NCI-H2227 (cell line): ENCODE measurements at regions not wholly inside any gene's neighbourhood (a gene's known extent, or its start where the extent isn't known, plus 50 kb on each side); places are given as distances from the start of the nearest gene placed in this dataset.
"Not testable (repeated sequence)": the region's sequence is repeated elsewhere in the genome, so short reads cannot be mapped to it uniquely, and the experiment has no call there.

Experiments
- DNase-seq: peaks from one replicate; lab custom pipeline; 2025; ENCODE audit not compliant: unreplicated experiment; lab: John Stamatoyannopoulos, UW

DNA sequence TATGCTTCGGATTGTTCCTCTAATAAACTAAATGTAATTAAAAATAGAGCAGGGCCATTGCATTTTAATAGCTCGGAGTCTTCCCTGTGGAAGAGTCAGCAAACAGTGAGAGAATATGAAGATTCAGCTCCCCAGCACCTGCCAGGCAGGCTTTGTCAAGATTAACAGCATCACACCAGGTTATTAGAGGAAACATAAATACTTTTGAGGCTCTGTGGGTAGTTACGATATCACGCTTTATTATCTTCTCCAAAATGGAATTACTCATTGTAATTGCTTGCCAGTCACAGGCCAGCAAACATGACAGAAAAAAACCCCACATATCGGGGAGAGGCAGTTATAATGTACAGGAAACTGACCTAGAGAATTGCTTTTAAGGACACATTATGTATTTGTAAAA lies 303.9 kb downstream of the CPS1 start:
- peak; percentile 50 for DNase-seq

DNA sequence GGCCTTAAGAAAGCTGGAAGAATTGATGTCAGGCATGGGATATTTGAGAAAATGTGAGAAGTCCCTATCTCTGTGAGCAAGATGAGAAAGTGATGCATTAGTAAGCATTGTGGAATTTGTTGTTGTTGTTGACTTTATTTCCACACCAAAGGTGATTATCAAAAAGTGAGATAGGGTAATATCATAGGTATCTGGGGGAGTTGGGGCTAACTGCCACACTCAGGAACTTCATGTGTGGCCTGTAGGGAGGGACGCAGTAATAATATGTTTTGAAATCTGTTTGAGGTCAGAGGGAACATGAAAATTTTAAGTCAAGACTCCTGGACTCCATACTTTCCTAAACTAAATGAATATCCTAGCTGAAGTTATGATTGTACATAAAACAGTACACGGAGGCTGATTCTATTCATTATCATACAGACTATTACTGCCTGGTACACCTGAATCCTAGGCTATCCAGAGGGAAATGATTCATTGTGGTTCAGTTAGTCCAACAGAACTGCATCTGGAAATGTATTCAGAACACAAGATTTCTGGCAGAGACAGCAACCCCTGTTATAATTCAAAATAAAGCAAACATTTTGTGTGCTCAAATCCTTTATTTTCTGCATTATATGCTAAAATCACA lies 304.8 kb downstream of the CPS1 start:
- DNase-seq, result no peak

DNA sequence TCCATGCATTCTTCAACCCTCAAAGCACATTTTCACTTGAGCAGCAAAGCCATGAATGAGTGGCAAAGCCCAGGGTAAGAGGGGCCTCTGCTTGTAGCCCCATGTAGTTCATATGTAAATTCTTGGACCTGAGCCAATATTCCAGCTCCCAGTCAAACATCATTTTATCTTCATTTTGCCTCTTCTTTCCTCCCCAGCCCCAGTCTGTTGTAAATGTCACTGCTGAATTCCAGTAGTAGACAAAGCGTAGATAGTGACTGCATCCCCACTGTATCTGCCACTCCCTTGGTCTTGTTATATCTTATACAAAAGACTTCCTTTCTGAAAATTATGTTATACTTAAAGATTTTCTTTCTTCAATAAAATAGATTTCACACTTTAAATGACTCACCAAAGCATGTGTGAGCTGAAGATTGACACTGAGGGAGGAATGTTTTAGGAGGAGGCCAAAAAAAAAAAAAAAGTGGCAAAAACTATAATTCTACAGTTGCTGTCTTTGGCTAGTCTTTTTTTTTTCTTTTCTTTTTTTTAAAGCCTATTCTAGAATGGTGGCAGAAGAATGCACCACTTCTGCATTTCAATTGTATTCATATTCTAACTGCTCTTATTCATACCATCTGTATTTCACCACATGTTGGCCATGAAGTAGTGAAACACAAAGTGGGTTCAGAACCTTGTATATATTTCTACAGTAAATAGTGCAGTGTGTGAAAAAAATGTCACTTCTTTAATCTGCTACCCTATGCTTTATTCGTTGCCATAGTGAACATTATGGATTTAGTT lies 306.1 kb downstream of the CPS1 start:
- peak; percentile 31 for DNase-seq

DNA sequence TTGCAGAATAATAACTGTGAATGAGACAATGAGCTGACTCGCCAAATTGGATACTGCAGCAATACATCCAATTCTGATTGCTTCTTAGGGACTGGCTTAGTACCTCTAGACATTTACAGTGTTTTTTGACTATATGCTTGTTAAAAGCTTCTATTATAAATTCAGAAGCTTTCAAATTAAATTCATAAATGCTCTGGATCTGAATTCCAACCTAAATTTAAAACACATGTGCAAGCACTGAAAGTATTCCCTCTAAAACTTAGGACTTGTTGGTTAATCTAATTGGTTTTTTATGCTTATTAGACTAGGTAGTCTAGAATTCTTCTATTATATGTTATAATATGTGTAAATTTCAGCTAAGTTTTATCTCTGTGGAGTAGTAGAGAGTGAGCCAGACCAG lies 306.9 kb downstream of the CPS1 start:
- no peak for DNase-seq

DNA sequence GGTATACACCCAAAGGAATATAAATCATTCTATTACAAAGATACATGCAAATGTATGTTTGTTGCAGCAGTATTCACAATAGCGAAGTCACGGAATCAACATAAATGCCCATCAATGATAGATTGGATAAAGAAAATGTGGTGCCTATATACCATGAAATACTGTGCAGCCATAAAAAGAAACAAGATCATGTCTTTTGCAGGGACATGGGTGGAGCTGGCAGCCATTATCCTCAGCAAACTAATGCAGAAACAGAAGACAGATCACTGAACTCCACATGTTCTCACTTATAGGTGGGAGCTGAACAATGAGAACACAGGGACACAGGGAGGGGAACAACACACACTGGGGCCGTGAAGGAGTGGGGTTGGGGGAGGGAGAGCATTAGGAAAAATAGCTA lies 315.2 kb downstream of the CPS1 start:
- DNase-seq, result not testable (repeated sequence)

DNA sequence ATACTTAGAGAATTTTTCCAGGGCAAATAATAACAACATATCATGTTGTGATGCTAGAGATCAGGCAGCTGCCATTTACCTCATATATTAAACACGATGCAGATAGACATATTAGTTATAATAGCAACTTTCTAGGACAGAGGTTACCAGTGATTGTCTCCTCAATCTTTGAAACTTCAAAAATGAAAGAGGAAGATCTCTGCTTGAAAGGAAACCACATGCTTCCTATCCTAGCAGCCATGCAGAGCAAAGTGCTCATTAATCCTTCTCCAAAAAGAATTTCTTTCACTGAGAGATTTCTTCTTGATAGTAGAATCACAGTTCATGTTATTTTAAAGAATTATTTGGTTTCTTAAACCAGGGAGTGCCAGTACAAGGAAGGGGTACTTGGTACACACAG lies 317.2 kb downstream of the CPS1 start:
- no peak for DNase-seq

DNA sequence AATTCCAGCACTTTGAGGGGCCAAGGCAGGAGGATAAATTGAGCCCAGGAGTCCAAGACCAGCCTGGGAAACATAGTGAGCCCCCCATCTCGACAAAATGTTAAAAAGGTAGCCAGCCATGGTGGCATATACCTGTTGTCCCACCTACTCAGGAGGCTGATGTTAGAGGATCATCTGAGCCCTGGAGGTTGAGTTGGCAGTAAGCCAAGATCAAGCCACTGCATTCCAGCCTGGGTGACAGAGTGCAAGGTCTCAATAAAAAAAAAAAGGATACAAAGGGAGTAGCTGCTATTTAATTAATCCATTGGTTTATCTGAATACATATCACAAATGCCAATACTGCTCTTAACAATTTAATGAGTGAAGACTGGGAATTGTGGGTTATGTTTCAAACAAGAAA lies 327.8 kb downstream of the CPS1 start:
- DNase-seq, result no peak

DNA sequence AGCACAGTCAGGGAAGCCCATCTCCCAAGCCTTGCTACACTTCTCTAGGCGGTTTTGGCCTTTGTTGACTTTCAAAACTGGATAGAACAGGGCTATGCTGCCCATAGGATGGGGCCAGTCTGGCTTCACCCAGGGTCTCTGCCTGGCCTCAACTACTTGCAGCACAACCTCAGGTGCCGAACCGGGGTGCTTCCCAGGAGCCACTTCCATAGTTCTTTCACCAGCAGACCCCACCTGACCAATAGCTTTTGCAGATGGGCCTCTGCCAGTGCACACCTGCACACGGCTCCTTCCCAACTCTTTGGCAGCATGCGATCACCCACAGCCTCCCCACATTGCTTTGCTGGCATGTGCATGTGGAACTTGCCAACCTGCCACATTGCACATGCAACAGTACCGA lies 331.6 kb downstream of the CPS1 start:
- DNase-seq, result no peak

DNA sequence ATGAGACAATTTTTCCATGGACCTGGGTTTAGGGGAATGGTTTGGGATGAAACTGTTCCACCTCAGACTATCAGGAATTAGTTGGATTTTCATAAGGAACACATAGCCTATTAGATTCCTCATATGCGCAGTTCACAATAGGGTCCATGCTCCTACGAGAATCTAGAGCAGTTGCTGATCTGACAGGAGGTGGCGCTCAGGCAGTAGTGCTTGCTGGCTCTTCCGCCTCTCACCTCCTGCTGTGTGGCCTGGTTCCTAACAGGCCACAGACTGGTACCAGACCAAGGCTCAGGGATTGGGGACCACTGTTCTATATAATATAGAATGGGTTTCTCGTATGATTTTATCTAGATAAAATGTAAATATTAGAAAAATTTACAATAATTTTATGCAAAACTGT lies 338.7 kb downstream of the CPS1 start:
- no peak for DNase-seq

DNA sequence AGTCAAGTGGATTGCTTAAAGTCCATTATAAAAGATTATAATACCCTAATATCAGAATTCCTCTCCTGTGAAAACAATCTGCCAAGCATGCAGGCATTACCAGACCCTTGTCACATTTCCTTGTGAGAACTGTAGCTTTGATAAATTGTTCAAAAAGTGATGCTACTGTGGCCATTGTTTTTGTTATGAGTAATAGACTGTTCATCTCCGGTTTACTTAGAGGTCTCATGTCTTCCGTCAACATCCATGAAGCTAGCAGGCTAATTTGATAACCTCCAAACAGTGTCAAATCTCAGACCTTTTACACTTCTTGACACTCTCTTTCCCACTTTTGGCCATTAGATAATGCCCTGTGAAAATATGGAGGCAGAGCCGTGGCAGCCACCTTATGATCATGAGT lies 342.7 kb downstream of the CPS1 start:
- no peak for DNase-seq

DNA sequence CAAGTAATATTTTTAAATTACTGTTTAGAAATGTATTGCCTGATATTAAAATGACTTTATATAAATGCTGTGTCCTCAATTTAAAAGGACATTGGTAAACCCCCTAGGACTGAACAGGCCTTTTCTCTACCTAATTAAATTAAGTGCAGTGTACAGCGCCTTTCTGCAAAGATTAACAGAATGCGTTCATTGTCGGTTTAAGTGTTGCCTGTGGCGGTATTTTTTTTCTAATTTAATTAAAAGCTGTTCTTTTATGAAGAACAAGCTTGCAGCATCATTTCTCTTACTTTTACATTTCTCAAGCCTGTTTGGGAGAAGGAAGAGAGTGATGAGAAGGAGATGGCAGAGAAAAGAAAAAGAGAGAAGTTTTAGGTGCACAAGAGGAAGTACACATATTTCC lies 344.9 kb downstream of the CPS1 start:
- DNase-seq, result no peak

DNA sequence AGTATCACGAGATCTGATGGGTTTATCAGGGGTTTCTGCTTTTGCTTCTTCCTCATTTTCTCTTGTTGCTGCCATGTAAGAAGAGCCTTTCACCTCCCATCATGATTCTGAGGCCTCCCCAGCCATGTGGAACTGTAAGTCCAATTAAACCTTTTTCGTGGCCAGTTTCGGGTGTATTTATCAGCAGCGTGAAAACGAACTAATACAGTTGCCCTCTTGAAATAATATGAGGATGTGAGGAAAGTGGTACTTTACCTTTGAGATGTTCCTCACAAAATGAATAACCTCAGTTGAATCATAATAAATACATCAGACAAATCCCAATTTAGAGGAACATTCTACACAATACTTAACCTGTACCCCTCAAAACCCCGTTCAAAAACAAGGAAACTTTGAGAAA lies 356.4 kb downstream of the CPS1 start:
- DNase-seq, result no peak

DNA sequence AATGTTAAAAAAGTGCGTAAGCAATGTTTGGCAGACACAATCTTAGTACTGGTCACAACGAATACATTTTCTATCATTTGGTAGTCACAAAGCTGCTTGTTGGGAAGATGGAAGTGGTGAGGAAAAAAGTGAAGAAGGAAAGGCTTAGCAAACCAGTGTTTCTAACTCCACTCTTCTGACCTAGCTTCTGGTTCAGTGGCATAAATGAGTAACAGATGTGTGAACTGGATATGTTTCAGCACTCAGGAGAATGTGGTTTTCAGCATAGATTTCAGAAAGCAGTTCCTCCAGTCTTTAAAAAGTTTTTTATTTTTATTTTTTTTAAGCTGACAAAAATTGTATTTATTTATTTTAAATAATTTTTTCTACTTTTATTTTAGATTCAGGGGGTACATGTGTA lies 357.1 kb downstream of the CPS1 start:
- DNase-seq, result no peak

DNA sequence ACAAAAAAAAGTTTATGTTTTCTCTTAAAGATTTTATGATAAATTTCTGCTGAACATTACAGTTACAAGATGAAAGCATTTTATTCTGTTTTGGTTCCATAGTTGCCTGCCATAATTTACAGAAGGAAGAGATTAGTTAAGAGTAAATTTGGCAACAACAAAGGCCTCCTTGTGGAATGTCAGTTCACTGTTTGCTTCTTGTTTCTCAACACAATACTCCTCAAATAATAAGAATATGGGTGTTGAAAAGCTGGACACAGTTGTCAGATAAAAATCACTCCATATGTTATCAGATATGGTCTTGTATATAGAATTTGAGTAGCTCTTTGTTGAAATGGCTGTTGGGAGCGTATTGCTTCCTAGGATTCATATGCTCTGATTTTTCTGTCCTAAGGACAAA lies 359.5 kb downstream of the CPS1 start:
- DNase-seq, result no peak

DNA sequence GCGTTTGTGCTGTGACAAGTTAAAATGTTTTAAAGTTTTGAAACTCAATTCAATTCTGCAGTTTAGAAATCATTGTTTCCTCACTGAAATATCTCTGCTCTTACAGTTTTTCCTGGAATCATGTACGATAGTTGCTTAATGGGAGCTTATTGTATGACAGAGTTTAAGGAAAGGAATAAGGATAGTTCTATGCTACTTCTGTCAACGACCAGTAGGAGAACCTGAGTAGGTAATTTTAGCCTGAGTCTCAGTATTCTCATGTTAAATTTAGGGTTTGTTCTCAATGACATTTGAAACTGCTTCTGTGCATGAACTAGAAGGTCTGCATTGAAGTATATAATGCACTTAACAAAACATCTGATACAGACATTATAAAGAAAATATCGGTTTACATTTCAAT lies 361.1 kb downstream of the CPS1 start:
- DNase-seq, result no peak

DNA sequence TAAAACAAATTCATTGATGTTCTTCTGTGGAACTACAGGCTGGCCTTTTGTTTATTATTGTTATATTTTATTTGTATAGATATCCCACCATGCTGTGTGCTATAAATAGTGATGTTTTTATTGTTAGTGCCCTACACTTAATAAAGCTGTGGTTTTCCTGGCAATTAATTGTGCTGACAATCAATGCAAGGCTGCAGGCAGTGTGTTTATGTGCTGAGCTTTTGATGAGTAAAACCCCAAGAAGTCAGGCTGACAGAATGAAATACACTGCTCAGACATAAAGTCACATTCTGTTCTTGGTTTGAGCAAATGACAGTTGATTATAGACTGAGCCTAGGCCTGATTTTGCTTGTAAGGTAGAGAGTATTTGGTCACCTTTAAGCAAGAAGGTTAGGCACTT lies 362.7 kb downstream of the CPS1 start:
- no peak for DNase-seq

DNA sequence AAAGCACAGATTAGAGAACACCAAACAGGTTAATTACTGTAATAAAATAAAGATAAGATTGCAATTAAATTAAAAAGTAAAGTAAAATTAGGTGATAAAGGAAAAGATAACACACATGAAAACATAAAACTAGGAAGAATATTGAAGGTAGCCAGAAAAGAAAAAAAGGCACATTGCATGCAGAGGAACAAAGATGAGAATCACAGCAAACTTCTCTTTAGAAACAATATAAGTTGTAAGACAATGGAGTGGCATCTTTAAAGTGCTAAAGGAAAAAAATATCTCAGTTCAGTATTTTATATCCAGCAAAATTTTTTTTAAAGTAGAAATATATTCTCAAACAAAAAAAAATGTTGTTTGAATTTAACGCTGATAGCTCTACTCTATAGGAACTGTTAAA lies 366.0 kb downstream of the CPS1 start:
- no peak for DNase-seq

DNA sequence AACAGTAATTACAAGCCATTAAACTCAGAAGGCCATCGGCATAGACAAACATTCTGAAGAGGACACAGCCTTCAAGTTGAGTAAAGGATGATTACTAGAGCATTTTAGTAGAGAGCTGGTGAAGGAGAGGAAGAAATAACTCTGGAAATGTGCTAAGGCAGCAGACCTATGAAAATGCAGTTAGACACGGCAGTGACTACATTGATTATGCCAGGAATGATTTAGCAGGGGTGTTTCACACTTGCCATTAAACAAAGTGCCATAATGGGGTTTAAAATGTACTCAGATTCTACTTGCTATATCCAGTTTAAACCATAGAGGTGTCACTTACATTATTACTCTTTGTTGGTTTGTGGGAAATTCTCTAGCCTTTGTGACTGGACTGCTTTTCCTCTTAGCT lies 372.3 kb downstream of the CPS1 start:
- DNase-seq, result no peak

DNA sequence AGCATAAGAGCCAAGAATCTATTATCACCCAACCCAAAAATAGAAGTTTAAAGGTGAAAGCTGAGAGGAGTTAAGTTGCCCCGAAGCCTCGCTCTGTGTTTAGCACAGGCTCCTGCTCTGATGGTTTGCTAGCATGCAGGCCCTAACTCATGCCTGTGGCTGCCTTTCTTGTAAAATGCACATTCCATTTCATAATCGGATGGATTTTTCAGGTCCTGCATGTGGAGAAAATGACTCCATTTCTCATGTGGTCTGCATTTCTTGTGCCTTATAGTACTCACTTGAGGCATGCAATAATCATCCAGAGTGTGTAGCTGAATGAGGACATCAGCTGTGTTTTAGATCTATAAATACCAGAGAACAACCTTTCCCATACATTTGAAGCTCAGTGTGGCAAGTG lies 381.8 kb downstream of the CPS1 start:
- DNase-seq, result no peak

DNA sequence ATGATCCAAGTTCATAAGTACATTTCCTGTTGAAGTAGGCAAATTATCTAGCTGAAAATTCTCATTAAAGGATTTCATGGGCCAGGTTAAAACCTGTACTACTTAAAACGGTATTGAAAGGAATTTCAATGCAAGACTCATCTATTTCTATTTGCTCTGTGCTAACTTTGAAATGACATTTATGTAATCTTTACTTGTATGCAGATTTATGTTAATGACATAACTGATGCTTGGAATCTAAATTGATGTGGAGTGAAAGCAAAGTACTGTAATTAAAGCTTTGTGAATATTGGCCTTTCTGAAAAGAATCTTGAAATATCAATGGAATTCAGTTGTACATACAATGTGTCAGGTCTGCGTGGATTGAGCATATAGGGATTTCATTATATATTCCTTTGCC lies 390.0 kb downstream of the CPS1 start:
- no peak for DNase-seq

DNA sequence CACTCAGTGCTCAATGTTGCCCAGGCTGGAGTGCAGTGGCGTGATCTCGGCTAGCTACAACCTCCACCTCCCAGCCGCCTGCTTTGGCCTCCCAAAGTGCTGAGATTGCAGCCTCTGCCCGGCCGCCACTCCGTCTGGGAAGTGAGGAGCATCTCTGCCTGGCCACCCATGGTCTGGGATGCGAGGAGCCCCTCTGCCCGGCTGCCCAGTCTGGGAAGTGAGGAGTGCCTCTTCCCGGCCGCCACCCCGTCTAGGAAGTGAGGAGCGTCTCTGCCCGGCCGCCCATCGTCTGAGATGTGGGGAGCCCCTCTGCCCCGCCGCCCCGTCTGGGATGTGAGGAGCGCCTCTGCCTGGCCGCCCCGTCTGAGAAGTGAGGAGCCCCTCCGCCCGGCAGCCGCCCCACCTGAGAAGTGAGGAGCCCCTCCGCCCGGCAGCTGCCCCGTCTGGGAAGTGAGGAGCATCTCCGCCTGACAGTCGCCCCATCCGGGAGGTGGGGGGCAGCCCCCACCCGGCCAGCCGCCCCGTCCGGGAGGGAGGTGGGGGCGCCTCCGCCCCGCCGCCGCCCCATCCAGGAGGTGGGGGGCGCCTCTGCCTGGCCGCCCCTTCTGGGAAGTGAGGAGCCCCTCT lies 394.1 kb downstream of the CPS1 start:
- DNase-seq, result not testable (repeated sequence)

DNA sequence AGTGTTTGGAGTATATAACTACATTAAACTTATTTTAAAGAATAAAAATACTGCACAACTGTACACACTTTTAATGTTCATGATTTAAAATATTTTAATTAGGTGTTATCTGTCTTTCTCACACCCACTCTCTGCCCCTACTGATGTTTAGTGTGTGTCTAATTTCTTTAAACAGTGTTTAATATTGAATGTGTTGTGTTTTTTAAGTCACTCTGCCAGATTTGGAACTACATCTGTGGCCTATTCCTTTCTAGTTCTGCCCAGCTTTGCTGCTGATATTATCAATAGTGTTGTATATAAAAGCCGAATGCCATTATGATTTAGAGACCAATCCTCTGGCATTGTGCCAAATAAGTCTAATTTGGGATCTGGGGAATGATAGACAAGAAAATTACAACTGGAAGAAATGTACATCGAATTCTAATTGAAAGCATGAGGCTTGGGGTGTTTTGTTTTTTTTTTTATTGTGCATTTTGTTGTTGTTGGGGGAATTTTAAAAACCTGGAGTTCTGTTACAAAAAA lies 398.0 kb downstream of the CPS1 start:
- DNase-seq, result no peak
